ENCODE measurements at regions not wholly inside any gene's neighbourhood (a gene's known extent, or its start where the extent isn't known, plus 50 kb on each side); places are given as distances from the start of the nearest gene placed in this dataset.

- no peak for TF ChIP-seq CTCF (IDR thresholded peaks at IDR 0.05)
- no peak for TF ChIP-seq EZH2phosphoT487 (IDR thresholded peaks at IDR 0.05)
These were observed 151.7 kb upstream of the MIR17HG start for GRCh38 chr13:91195789-91196188.

Measured in neural progenitor cell (in vitro differentiated cells).